Activated CD8-positive, alpha-beta memory T cell treated with anti-CD3 and anti-CD28 coated beads for 1 hour (primary cell): ENCODE measurements at regions not wholly inside any gene's neighbourhood (a gene's known extent, or its start where the extent isn't known, plus 50 kb on each side); places are given as distances from the start of the nearest gene placed in this dataset.

ENCODE experiments used
- DNase-seq, 2 donors: peaks; one replicate each; pipeline ENCODE4 v3.0.0-alpha.2; 2020; ENCODE audit warnings: low read depth in 1 of 2; ENCODE audit errors: extremely low read depth in 1 of 2

DNA sequence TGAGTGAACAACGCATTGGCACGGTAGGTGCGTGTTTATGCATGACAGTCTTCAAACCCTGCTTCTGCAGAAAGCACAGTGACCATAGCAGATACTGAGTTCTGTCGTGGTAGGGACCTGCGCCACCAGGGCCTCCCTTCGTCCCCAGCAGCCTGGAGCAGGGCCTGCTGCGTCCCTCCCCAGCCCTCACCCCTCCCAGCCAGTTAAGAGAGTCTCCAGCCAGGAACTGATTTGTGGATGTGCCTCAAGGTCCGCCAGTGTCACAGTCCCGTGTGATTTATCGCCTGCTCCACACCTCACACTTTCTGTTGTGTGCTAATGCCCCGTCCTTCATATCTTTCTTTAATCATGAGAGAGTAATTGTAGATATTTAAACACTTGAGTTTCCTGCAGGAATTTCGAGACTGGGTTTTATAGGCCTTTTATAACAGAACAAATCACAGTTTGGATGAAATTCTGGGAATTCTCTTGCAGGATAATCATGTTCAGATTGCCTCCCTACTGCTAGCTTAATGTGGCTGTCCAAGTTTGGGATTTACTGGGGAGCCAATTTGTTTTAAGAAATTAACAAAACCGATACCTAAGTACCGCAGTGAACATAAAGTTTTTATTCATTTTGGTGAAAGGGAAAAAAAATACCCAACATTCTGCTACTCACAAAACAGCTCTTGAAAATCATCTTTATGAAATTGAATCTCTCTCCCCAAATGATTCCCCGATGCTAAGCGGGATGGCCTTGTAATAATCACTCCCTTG is 438.6 kb downstream of the TSHZ3 start:
- DNase-seq = no peak

GRCh38 chr19:30909216-30909615 is 440.0 kb downstream of the TSHZ3 start:
- no peak for DNase-seq

DNA sequence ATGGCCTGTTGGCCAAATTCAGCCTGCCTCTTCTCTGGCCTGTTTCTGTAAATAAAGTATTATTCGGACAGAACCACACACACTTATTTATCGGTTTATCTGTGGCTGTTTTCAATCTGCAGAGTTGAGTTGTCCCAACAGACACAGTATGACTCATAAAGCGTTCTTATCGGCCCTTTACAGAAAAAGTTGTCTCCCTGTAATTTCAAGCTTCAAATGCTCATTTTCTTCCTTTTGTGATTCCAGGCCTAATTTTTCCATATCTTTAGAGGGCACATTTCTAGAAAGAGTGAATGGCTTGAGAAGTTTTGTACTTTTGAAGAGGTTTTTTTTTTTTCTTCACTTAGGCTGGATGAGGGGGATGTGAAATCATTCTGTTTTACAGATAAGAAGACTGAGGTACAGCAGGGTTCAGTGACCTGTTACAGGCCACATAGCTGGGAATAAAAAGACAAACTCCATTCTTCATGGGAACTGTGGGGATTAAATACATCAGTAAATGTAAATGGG is 440.9 kb downstream of the TSHZ3 start:
- DNase-seq = no peak

DNA sequence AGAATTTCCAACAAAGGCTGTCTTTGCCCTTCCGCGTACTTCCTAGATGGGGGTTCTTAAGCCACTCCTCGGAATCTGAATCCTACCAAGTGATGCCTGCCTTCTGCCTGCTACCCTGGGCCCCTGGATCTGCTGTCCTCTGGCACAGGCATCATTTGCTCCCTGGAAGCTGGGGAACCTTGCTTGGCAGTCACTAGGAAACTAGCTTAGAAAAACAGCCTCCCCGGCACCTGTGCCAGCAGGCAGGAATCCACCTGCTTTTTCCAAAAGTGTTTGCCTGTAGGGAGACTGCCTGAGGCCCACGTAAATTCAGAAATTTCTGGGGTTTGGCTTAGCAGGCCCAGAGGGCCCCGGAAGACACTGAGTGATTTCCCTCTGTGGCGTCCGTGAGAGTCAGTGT is 442.4 kb downstream of the TSHZ3 start:
- DNase-seq = no peak

DNA sequence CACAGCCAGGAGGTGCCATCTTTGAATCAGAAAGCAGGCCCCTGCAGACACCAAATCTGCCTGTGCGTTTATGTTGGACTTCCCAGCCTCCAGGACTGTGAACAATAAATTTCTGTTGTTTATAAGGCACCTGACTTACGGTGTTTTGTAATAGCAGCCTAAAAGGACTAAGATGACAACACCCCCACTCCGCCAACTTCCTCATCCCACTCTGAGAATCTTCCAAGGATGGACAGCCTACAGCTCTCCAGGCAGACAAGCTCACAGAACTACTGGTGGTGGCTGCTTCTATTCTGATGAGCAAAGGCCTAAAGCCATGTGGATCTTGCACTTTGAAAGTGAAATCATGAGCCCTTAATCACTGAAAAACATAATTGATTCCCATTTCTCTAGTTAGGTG is 449.2 kb downstream of the TSHZ3 start:
- DNase-seq = no peak

GRCh38 chr19:30898353-30899103 is 450.7 kb downstream of the TSHZ3 start:
- DNase-seq = no peak

DNA sequence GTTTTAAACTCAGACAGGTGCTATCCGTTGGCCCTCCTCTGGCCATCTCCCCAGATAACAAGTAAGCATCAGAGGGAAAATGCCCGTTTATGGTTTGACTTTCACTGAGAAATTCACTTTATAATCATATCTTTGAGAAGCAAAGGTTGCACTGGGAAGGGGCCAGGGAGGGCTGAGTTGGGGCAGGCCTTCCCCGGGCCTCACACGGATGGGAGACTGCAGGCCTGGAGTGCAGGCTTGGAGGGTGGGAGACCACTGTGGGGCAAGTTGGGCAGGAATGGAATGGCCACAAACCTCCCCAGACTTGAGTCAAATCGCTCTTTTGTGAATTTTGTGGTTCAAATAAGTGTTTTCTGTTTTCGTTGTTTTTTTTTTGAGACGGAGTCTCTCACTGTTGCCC is 451.7 kb downstream of the TSHZ3 start:
- no peak for DNase-seq

- no peak for DNase-seq
Measured at GRCh38 chr19:30897034-30897433, 452.2 kb downstream of the TSHZ3 start.

GRCh38 chr19:30896554-30896953 is 452.7 kb downstream of the TSHZ3 start:
- no peak for DNase-seq

- no peak for DNase-seq
Measured at GRCh38 chr19:30895946-30896345, 453.3 kb downstream of the TSHZ3 start.

- no peak for DNase-seq
Measured at GRCh38 chr19:30891051-30891450, 458.2 kb downstream of the TSHZ3 start.

DNA sequence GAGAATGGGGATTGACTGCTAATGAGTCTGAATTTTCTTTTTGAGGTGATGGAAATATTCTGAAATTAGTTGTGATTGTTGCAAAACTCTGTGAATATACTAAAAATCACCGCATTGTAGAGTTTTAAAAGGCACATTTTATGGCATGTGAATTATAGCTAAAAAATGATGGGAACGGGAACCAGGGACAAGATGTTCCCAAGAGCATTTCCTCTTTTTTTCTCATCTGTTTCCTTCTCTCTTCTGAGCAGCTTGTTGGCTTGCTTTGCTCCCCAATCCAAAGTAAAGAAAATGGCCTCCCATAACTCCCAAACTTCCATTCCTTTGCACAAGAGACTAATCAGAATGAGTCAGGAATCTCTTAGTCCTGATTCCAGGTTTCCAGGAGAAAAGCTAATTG is 459.2 kb downstream of the TSHZ3 start:
- DNase-seq = no peak

GRCh38 chr19:30888937-30889336 is 460.3 kb downstream of the TSHZ3 start:
- no peak for DNase-seq

- DNase-seq = no peak
Measured at GRCh38 chr19:30887042-30887441, 462.2 kb downstream of the TSHZ3 start.

- DNase-seq = no peak
Measured at GRCh38 chr19:30886222-30886621, 463.0 kb downstream of the TSHZ3 start.

DNA sequence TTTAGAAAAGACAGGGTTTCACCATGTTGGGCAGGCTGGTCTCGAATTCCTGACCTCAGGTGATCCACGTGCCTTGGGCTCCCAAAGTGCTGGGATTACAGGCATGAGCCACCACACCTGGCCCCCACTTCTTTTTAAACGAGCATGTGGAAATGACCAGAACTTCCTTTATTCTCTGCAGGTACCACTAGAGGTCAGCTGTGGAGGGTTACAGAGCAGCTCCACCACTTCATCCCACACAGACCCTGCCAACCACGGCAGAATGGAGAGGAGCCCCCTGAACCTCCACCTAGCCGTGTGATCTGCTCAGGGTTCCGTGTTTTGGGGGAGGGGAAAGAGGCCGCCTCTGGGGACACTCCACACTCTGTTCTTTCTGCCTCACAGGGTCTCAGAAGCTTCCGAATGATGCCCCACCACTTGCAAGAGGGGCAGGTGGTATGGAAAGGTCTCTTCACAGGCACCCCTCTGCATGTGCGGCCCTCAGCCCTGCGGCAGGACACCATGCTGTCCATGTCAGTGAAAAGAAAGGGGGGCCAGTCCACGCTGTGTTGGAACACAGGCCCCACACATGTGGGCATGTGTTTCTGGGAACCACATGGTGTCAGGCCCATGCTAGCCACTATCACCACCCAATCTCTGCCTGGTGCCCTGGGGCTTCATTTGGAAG is 465.0 kb downstream of the TSHZ3 start:
- no peak for DNase-seq

- DNase-seq = no peak
Measured at GRCh38 chr19:30883071-30883470, 466.2 kb downstream of the TSHZ3 start.

- no peak for DNase-seq
Measured at GRCh38 chr19:30882411-30883005, 466.7 kb downstream of the TSHZ3 start.

DNA sequence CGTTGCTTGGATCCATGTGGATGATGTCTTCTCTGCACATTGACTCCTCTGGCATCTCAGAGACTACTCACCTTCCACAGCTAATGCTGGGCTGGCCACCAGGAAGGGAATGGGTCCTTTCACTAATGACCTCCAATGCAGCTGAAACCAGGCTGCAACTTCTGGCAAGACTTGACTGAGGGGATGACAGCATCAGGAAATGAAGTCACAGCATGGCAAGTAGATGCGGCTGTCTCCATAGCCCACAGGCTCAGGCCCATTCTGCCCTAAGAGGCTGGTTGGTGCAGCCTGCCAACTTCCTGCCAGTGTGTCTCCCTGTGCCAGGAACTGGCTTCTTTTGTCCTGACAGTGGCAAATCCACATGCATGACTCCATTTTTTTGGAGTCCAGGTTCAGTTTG is 467.3 kb downstream of the TSHZ3 start:
- no peak for DNase-seq

GRCh38 chr19:30881281-30881680 is 468.0 kb downstream of the TSHZ3 start:
- no peak for DNase-seq

- DNase-seq = no peak
Measured at GRCh38 chr19:30880551-30880950, 468.7 kb downstream of the TSHZ3 start.
